HCT116 (cell line): ENCODE measurements at regions not wholly inside any gene's neighbourhood (a gene's known extent, or its start where the extent isn't known, plus 50 kb on each side); places are given as distances from the start of the nearest gene placed in this dataset.

ENCODE experiments used
- ATAC-seq: fragments of 200-7000 bp; cut with Tn5 transposase; 2 replicates; pipeline ENCODE4 v1.9.1; 2020; ENCODE audit warnings: mild to moderate bottlenecking, moderate library complexity
- BruUV-seq: library from RNA; stranded (reverse); fragments of 400-500 nt; replicated peaks from 2 replicates; lab custom pipeline; 2021; lab: Mats Ljungman, UMichigan
- CTCF ChIA-PET: fragments of 300-600 bp; sonication (Branson Sonifier 250); formaldehyde crosslinking; loops from one replicate; lab custom pipeline; 2021; ENCODE audit warnings: antibody characterized with exemption; lab: Charles Lee
- POLR2A ChIA-PET: fragments of 300-600, 350-600 bp; sonication (Branson Sonifier 250); formaldehyde crosslinking; loops from one replicate; lab custom pipeline; 2021; ENCODE audit warnings: antibody characterized with exemption; lab: Charles Lee
- RAD21 ChIA-PET, 2 experiments: fragments of 300-600 bp; sonication (Branson Sonifier 250); formaldehyde crosslinking; loops; one replicate each; lab custom pipeline; 2023; ENCODE audit warnings: low total read pairs in 2 of 2; ENCODE audit not compliant: uncharacterized antibody in 2 of 2, unreplicated experiment in 2 of 2, low non-redundant PET in 1 of 2; lab: Charles Lee
- DNase-seq: peaks from one replicate; pipeline ENCODE4 v3.0.0-alpha.2; 2010; ENCODE audit warnings: low read depth, low spot score
- H2AFZ ChIP-seq: fragments of 200-600 bp; shearing (Covaris generic), sonication (generic); 2 replicates; pipeline ENCODE4 v1.6.1; 2017; ENCODE audit warnings: low read depth, mixed run types, mixed read lengths, antibody characterized with exemption, low read length; ENCODE audit not compliant: poor library complexity, severe bottlenecking
- H3K27ac ChIP-seq: 2 replicates; pipeline ENCODE4 v1.5.1; 2012; ENCODE audit warnings: low read depth, low read length
- H3K27me3 ChIP-seq: fragments of 200-600 bp; sonication (generic); 2 replicates; pipeline ENCODE4 v1.6.1; 2016; ENCODE audit warnings: mixed run types, low read length, mixed read lengths; ENCODE audit not compliant: insufficient read depth
- H3K36me3 ChIP-seq, 2 experiments: fragments of 200-500 bp in 1 of 2; fragments of 200-600 bp in 1 of 2; sonication (Bioruptor generic) in 1 of 2; sonication (generic) in 1 of 2; 2 replicates each; pipeline versions ENCODE4 v1.5.1 to v1.6.1; 2014 to 2016; ENCODE audit warnings: low read length in 2 of 2, inconsistent platforms in 1 of 2, mixed read lengths in 1 of 2, mixed run types in 1 of 2; ENCODE audit not compliant: insufficient read depth in 2 of 2, control insufficient read depth in 1 of 2
- H3K4me1 ChIP-seq, 2 experiments: fragments of 200-600 bp in 1 of 2; sonication (generic) in 1 of 2; 2 replicates each; pipeline versions ENCODE4 v1.5.1 to v1.6.1; 2012 to 2017; ENCODE audit warnings: low read length in 2 of 2, inconsistent platforms in 1 of 2, mild to moderate bottlenecking in 1 of 2, mixed read lengths in 1 of 2, mixed run types in 1 of 2, moderate library complexity in 1 of 2; ENCODE audit not compliant: insufficient read depth in 2 of 2, control insufficient read depth in 1 of 2
- H3K4me2 ChIP-seq: fragments of 200-600 bp; sonication (generic); 2 replicates; pipeline ENCODE4 v1.6.1; 2017; ENCODE audit warnings: mixed run types, low read length, mixed read lengths
- H3K4me3 ChIP-seq, 2 experiments: fragments of 200-600 bp in 1 of 2; sonication (generic) in 1 of 2; replicated peaks in 1 of 2; 2 replicates each; pipeline ENCODE4 v1.5.1; 2011 to 2016; ENCODE audit warnings: low read length in 2 of 2, control low read depth in 1 of 2, low read depth in 1 of 2, mild to moderate bottlenecking in 1 of 2, mixed read lengths in 1 of 2, mixed run types in 1 of 2
- H3K79me2 ChIP-seq: fragments of 200-600 bp; sonication (generic); 2 replicates; pipeline ENCODE4 v1.6.1; 2017; ENCODE audit warnings: mild to moderate bottlenecking, mixed run types, low read length, moderate library complexity, mixed read lengths; ENCODE audit not compliant: insufficient read depth
- H3K9ac ChIP-seq: fragments of 200-600 bp; sonication (generic); 2 replicates; pipeline ENCODE4 v1.6.1; 2016; ENCODE audit warnings: low read length, mixed read lengths
- H3K9me2 ChIP-seq: fragments of 200-600 bp; sonication (generic), shearing (Covaris generic); 2 replicates; pipeline ENCODE4 v1.6.1; 2017; ENCODE audit warnings: mixed run types, mild to moderate bottlenecking, moderate library complexity; ENCODE audit not compliant: insufficient read depth
- H3K9me3 ChIP-seq, 2 experiments: fragments of 200-500 bp in 1 of 2; fragments of 200-600 bp in 1 of 2; sonication (Bioruptor generic) in 1 of 2; sonication (generic) in 1 of 2; 2 replicates each; pipeline ENCODE4 v1.6.1; 2014 to 2017; ENCODE audit warnings: low read length in 2 of 2, mixed read lengths in 2 of 2, inconsistent platforms in 1 of 2, low read depth in 1 of 2, mild to moderate bottlenecking in 1 of 2, mixed run types in 1 of 2, moderate library complexity in 1 of 2; ENCODE audit not compliant: control insufficient read depth in 1 of 2, insufficient read depth in 1 of 2
- H4K20me1 ChIP-seq: fragments of 200-600 bp; sonication (generic), shearing (Covaris generic); 2 replicates; pipeline ENCODE4 v1.6.1; 2017; ENCODE audit warnings: mixed run types, mild to moderate bottlenecking, moderate library complexity; ENCODE audit not compliant: insufficient read depth
- CEBPB ChIP-seq: IDR thresholded peaks from 2 replicates; pipeline ENCODE4 v1.6.1; 2012; ENCODE audit warnings: low read depth
- EZH2phosphoT487 ChIP-seq: fragments of 200-600 bp; IDR thresholded peaks from 2 replicates; pipeline ENCODE4 v1.6.1; 2018; ENCODE audit warnings: antibody characterized with exemption, borderline replicate concordance
- FOSL1 ChIP-seq: IDR thresholded peaks from 2 replicates; pipeline ENCODE4 v1.6.1; 2012; ENCODE audit warnings: low read depth
- JUND ChIP-seq: IDR thresholded peaks from 2 replicates; pipeline ENCODE4 v1.6.1; 2012
- POLR2A ChIP-seq: IDR thresholded peaks from 2 replicates; pipeline ENCODE4 v1.7.0; 2011; ENCODE audit warnings: borderline replicate concordance; ENCODE audit not compliant: insufficient read depth, insufficient read length; ENCODE audit errors: extremely low read depth
- POLR2AphosphoS5 ChIP-seq: IDR thresholded peaks from 2 replicates; pipeline ENCODE4 v1.6.1; 2011; ENCODE audit warnings: mild to moderate bottlenecking, low read depth, low read length, moderate library complexity
- SIN3A ChIP-seq: IDR thresholded peaks from 2 replicates; pipeline ENCODE4 v1.6.1; 2012; ENCODE audit warnings: low read depth
- SRF ChIP-seq: IDR thresholded peaks from 2 replicates; pipeline ENCODE4 v1.6.1; 2012; ENCODE audit warnings: low read depth
- ZFX ChIP-seq: fragments of 450-650 bp; IDR thresholded peaks from 2 replicates; pipeline ENCODE4 v1.6.1; 2017
- ZNF274 ChIP-seq: fragments of 200-500 bp; sonication (Bioruptor generic); IDR thresholded peaks from 2 replicates; pipeline ENCODE4 v1.6.1; 2014; ENCODE audit warnings: mild to moderate bottlenecking, low read depth, low read length, inconsistent platforms
- intact Hi-C: fragments of 100-400 bp; cut with micrococcal nuclease; formaldehyde crosslinking; loops from 2 replicates; pipeline ENCODE4 v1.10.0; 2022
- TF ChIP-seq, protein P1 (sequence below): IDR thresholded peaks from 2 replicates; pipeline ENCODE4 v1.6.1; 2012; ENCODE audit warnings: low read depth
- TF ChIP-seq, protein P2 (sequence below), 3 experiments: fragments of 200-600 bp in 1 of 3; sonication (generic) in 1 of 3; IDR thresholded peaks in 2 of 3; conservative IDR thresholded peaks in 1 of 3; 2 replicates each; pipeline ENCODE4 v1.5.1; 2012 to 2017; ENCODE audit warnings: low read depth in 2 of 3, low read length in 2 of 3, antibody characterized with exemption in 1 of 3, borderline replicate concordance in 1 of 3, control low read depth in 1 of 3, mild to moderate bottlenecking in 1 of 3, mixed read lengths in 1 of 3, mixed run types in 1 of 3, moderate library complexity in 1 of 3; ENCODE audit not compliant: insufficient read depth in 1 of 3

DNA sequence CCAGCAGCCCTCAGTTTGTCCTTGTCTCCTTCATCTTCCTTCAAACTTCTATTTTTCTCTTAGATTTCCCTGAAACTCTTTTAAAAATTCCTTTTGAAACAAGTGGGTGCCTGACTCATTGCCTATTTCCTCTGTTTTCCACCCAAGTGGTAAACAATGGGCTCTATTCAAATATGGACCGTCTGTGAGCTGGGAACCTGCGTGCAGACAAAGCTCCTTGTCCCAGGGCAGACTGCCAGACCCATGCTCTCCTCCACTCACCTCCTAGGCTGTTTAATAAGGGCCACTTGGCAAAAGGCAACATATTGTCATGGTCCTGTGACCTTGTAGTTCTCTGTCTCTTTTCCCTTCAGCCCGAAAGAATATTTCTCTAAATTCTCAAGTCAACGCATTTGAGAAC lies 332.7 kb upstream of the THBS1 start (continued):
- no peak for TF ChIP-seq FOSL1
- no peak for TF ChIP-seq POLR2AphosphoS5
- TF ChIP-seq JUND: no peak

DNA sequence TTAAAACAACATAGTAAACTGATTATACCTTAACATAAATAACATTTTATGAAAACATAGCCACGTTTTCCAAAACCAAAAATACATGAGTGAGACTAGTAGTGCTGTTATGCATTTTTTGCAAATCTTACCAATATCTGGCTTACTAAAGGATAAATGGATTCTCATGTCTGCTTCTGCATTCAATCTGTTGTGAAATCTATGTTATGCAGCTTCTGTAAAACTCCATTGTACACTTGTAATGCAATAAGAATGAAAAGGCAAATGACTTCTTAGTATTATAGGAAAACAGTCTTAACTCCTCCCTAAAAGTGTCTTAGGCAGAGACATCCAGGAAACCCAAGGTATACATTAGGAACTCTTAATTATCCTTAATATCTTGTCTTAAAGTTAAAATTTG lies 330.9 kb upstream of the THBS1 start:
- Histone ChIP-seq H4K20me1 (no peaks in the 10 kb centered on the region), H3K27me3 (no peaks in the 10 kb centered on the region), H3K79me2 (no peaks in the 10 kb centered on the region), H3K4me2 (no peak overlapping the region), H3K9me2 (0 out of 2 replicates have a peak, but pooled peaks cover 3% of the 10 kb centered on the region), H3K4me1 (peaks cover 0 to 11% of the 10 kb centered on the region in 2 experiments; a peak in 1 of 4 replicates), H2AFZ (no peak overlapping the region), H3K36me3 (no peaks in the 10 kb centered on the region), H3K4me3 (no peak overlapping the region), H3K9ac (no peak overlapping the region), H3K27ac (no peak overlapping the region), H3K9me3 (no peaks in the 10 kb centered on the region)
- no peak for ATAC-seq
- DNase-seq: no peak
- BruUV-seq: no TSS peak
- CTCF ChIA-PET: no interaction called here
- POLR2A ChIA-PET: no interaction called here
- RAD21 ChIA-PET: no interaction called here
- intact Hi-C loops: no loop called here
- no peak for TF ChIP-seq EZH2phosphoT487
- no peak for TF ChIP-seq ZFX
- TF ChIP-seq POLR2AphosphoS5: no peak
- no peak for TF ChIP-seq ZNF274
- no peak for TF ChIP-seq SRF
- TF ChIP-seq, protein P1, sequence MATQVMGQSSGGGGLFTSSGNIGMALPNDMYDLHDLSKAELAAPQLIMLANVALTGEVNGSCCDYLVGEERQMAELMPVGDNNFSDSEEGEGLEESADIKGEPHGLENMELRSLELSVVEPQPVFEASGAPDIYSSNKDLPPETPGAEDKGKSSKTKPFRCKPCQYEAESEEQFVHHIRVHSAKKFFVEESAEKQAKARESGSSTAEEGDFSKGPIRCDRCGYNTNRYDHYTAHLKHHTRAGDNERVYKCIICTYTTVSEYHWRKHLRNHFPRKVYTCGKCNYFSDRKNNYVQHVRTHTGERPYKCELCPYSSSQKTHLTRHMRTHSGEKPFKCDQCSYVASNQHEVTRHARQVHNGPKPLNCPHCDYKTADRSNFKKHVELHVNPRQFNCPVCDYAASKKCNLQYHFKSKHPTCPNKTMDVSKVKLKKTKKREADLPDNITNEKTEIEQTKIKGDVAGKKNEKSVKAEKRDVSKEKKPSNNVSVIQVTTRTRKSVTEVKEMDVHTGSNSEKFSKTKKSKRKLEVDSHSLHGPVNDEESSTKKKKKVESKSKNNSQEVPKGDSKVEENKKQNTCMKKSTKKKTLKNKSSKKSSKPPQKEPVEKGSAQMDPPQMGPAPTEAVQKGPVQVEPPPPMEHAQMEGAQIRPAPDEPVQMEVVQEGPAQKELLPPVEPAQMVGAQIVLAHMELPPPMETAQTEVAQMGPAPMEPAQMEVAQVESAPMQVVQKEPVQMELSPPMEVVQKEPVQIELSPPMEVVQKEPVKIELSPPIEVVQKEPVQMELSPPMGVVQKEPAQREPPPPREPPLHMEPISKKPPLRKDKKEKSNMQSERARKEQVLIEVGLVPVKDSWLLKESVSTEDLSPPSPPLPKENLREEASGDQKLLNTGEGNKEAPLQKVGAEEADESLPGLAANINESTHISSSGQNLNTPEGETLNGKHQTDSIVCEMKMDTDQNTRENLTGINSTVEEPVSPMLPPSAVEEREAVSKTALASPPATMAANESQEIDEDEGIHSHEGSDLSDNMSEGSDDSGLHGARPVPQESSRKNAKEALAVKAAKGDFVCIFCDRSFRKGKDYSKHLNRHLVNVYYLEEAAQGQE: no peak
- TF ChIP-seq, protein P2, sequence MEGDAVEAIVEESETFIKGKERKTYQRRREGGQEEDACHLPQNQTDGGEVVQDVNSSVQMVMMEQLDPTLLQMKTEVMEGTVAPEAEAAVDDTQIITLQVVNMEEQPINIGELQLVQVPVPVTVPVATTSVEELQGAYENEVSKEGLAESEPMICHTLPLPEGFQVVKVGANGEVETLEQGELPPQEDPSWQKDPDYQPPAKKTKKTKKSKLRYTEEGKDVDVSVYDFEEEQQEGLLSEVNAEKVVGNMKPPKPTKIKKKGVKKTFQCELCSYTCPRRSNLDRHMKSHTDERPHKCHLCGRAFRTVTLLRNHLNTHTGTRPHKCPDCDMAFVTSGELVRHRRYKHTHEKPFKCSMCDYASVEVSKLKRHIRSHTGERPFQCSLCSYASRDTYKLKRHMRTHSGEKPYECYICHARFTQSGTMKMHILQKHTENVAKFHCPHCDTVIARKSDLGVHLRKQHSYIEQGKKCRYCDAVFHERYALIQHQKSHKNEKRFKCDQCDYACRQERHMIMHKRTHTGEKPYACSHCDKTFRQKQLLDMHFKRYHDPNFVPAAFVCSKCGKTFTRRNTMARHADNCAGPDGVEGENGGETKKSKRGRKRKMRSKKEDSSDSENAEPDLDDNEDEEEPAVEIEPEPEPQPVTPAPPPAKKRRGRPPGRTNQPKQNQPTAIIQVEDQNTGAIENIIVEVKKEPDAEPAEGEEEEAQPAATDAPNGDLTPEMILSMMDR (IDR thresholded peaks at IDR 0.05 in 2 of 3, conservative IDR thresholded peaks at IDR 0.05 in 1 of 3; ENCODE audit: borderline replicate concordance in 1 of 3, insufficient read depth in 1 of 3, low read depth in 2 of 3, low read length in 2 of 3): no peak
- no peak for TF ChIP-seq CEBPB
- TF ChIP-seq JUND: no peak
- TF ChIP-seq SIN3A: no peak
- no peak for TF ChIP-seq POLR2A
